Memory B cell (primary cell): ENCODE measurements at regions not wholly inside any gene's neighbourhood (a gene's known extent, or its start where the extent isn't known, plus 50 kb on each side); places are given as distances from the start of the nearest gene placed in this dataset.

ENCODE experiments used
- ATAC-seq: fragments of 150-1000 bp; cut with Tn5 transposase; 2 replicates; pipeline ENCODE4 v1.10.0; 2021; ENCODE audit warnings: low read depth, mild to moderate bottlenecking, moderate library complexity
- DNase-seq, 2 donors: peaks; one replicate each; pipeline ENCODE4 v3.0.0; 2022; ENCODE audit warnings: low spot score in 2 of 2
- H3K27ac Mint-ChIP-seq: one replicate; pipeline ENCODE4 v1.8.0; 2022; ENCODE audit warnings: mild to moderate bottlenecking, moderate library complexity, mixed read lengths
- H3K27me3 Mint-ChIP-seq: one replicate; pipeline ENCODE4 v1.8.0; 2022; ENCODE audit warnings: mixed read lengths
- H3K36me3 Mint-ChIP-seq: one replicate; pipeline ENCODE4 v1.8.0; 2022; ENCODE audit warnings: mild to moderate bottlenecking, mixed read lengths
- H3K4me1 Mint-ChIP-seq: one replicate; pipeline ENCODE4 v1.8.0; 2022; ENCODE audit warnings: mixed read lengths
- H3K4me3 Mint-ChIP-seq: one replicate; pipeline ENCODE4 v1.8.0; 2022; ENCODE audit warnings: mild to moderate bottlenecking, moderate library complexity, mixed read lengths
- H3K9me3 Mint-ChIP-seq: one replicate; pipeline ENCODE4 v1.8.0; 2022; ENCODE audit warnings: mixed read lengths

GRCh38 chr4:153120235-153120634 lies 84.0 kb upstream of the TRIM2 start:
- ATAC-seq (no peak), DNase-seq (no peak)
- no peaks in the 10 kb centered on the region for H3K36me3 Mint-ChIP-seq
- H3K9me3 Mint-ChIP-seq: no peaks in the 10 kb centered on the region
- H3K4me3 Mint-ChIP-seq: no peak overlapping the region
- H3K27ac Mint-ChIP-seq: no peak overlapping the region
- H3K4me1 Mint-ChIP-seq: peaks cover 4% of the 10 kb centered on the region
- no peaks in the 10 kb centered on the region for H3K27me3 Mint-ChIP-seq

DNA sequence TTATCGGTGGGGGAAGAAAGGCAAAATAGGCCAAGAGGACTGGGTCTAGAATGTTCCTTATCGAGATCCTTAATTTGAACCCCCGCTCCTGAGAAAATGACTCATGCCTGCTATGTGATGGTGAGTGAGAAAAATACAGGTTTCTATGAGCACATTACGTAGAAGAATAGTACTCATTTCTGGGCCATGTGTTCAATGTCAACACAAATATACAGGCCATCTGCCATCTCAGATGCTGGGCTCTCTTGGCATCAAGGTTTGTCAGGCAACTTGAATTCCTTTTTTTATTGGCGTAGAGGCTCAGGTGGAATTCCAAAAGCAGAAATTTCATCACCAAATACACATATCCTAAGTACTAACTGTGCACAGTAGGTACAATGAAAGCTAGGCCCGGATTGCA lies 81.4 kb upstream of the TRIM2 start:
- Mint-ChIP-seq H3K27ac (no peak overlapping the region), H3K27me3 (no peaks in the 10 kb centered on the region), H3K36me3 (no peaks in the 10 kb centered on the region), H3K9me3 (no peaks in the 10 kb centered on the region), H3K4me3 (no peak overlapping the region), H3K4me1 (peaks cover 5% of the 10 kb centered on the region)
- DNase-seq (no peak), ATAC-seq (no peak)

GRCh38 chr4:153126137-153126536 lies 78.1 kb upstream of the TRIM2 start:
- H3K27ac Mint-ChIP-seq: no peak overlapping the region
- peaks cover 6% of the 10 kb centered on the region for H3K4me1 Mint-ChIP-seq
- DNase-seq (no peak), ATAC-seq (no peak)
- H3K27me3 Mint-ChIP-seq: no peaks in the 10 kb centered on the region
- no peaks in the 10 kb centered on the region for H3K9me3 Mint-ChIP-seq
- no peak overlapping the region for H3K4me3 Mint-ChIP-seq
- H3K36me3 Mint-ChIP-seq: no peaks in the 10 kb centered on the region

- Mint-ChIP-seq H3K27me3 (no peaks in the 10 kb centered on the region), H3K4me1 (peaks cover 6% of the 10 kb centered on the region), H3K4me3 (no peak overlapping the region), H3K36me3 (no peaks in the 10 kb centered on the region), H3K9me3 (no peaks in the 10 kb centered on the region), H3K27ac (no peak overlapping the region)
- peak; percentile 87 to 92 for DNase-seq
- ATAC-seq: peak; percentile 89
Observed at GRCh38 chr4:153127760-153128494, 76.3 kb upstream of the TRIM2 start.

DNA sequence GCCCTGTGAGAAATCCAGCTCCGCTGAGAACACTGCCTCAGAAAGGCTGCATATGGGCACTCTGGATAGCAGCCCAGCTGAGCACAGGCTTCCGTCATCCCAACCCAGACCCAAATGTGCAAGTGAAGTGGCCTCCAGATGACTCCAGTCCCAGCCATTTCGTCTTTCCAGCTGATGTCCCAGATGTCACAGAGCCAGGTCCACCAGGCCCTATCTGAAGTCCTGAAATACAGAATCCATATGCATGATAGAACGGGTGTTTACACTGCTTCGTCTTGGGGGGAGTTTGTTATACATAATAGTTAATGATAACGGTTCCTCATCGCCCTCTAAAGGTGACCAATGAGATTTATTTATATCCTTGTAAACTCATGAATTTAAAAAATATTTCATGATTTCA lies 72.6 kb upstream of the TRIM2 start:
- Mint-ChIP-seq H3K4me1 (peaks cover 21% of the 10 kb centered on the region), H3K36me3 (no peaks in the 10 kb centered on the region), H3K27me3 (peaks cover 9% of the 10 kb centered on the region), H3K4me3 (no peak overlapping the region), H3K9me3 (no peaks in the 10 kb centered on the region), H3K27ac (no peak overlapping the region)
- DNase-seq (no peak), ATAC-seq (no peak)

- Mint-ChIP-seq H3K27me3 (peaks cover 12% of the 10 kb centered on the region), H3K9me3 (no peaks in the 10 kb centered on the region), H3K4me3 (no peak overlapping the region), H3K4me1 (peaks cover 25% of the 10 kb centered on the region), H3K36me3 (no peaks in the 10 kb centered on the region), H3K27ac (no peak overlapping the region)
- DNase-seq (no peak), ATAC-seq (no peak)
Observed at GRCh38 chr4:153137159-153137558, 67.1 kb upstream of the TRIM2 start.

- no peaks in the 10 kb centered on the region for H3K36me3 Mint-ChIP-seq
- DNase-seq (no peak), ATAC-seq (no peak)
- peaks cover 25% of the 10 kb centered on the region for H3K4me1 Mint-ChIP-seq
- H3K27ac Mint-ChIP-seq: no peak overlapping the region
- no peaks in the 10 kb centered on the region for H3K9me3 Mint-ChIP-seq
- no peak overlapping the region for H3K4me3 Mint-ChIP-seq
- H3K27me3 Mint-ChIP-seq: peaks cover 13% of the 10 kb centered on the region
Observed at GRCh38 chr4:153137677-153138630, 66.3 kb upstream of the TRIM2 start.

- Mint-ChIP-seq H3K27me3 (peaks cover 12% of the 10 kb centered on the region), H3K36me3 (no peaks in the 10 kb centered on the region), H3K27ac (peak overlapping the region; percentile 48), H3K4me3 (no peak overlapping the region), H3K4me1 (peaks cover 22% of the 10 kb centered on the region), H3K9me3 (no peaks in the 10 kb centered on the region)
- DNase-seq (peak in 1 of 2 donors; percentile 49), ATAC-seq (peak; percentile 86)
Observed at GRCh38 chr4:153138736-153139135, 65.5 kb upstream of the TRIM2 start.

- H3K4me3 Mint-ChIP-seq: no peak overlapping the region
- peaks cover 9% of the 10 kb centered on the region for H3K4me1 Mint-ChIP-seq
- DNase-seq (no peak), ATAC-seq (no peak)
- peaks cover 8% of the 10 kb centered on the region for H3K27me3 Mint-ChIP-seq
- H3K9me3 Mint-ChIP-seq: no peaks in the 10 kb centered on the region
- H3K36me3 Mint-ChIP-seq: no peaks in the 10 kb centered on the region
- H3K27ac Mint-ChIP-seq: no peak overlapping the region
Observed at GRCh38 chr4:153140294-153140693, 63.9 kb upstream of the TRIM2 start.

DNA sequence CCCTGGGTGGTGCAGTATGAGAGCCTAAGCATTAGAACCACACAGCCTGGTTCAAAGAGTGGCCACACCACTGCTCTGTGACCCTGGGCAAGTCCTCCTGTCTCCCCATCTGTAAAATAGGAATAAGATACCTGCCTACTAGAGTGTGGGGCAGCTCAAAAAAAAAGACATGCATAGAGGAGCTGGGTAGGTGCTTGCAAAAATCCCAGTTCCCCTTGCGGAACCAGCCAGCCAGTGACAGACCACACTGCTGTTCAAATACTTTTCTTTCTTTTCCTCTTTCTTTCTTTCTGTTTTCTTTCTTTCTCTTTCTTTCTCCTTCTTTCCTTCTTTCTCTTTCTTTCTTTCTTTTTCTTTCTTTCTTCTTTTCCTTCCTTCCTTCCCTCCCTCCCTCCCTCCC lies 63.0 kb upstream of the TRIM2 start:
- H3K27me3 Mint-ChIP-seq: peaks cover 6% of the 10 kb centered on the region
- H3K36me3 Mint-ChIP-seq: no peaks in the 10 kb centered on the region
- peak; percentile 47 for ATAC-seq
- peaks cover 9% of the 10 kb centered on the region for H3K4me1 Mint-ChIP-seq
- no peak overlapping the region for H3K4me3 Mint-ChIP-seq
- H3K9me3 Mint-ChIP-seq: no peaks in the 10 kb centered on the region
- no peak for DNase-seq
- no peak overlapping the region for H3K27ac Mint-ChIP-seq

DNA sequence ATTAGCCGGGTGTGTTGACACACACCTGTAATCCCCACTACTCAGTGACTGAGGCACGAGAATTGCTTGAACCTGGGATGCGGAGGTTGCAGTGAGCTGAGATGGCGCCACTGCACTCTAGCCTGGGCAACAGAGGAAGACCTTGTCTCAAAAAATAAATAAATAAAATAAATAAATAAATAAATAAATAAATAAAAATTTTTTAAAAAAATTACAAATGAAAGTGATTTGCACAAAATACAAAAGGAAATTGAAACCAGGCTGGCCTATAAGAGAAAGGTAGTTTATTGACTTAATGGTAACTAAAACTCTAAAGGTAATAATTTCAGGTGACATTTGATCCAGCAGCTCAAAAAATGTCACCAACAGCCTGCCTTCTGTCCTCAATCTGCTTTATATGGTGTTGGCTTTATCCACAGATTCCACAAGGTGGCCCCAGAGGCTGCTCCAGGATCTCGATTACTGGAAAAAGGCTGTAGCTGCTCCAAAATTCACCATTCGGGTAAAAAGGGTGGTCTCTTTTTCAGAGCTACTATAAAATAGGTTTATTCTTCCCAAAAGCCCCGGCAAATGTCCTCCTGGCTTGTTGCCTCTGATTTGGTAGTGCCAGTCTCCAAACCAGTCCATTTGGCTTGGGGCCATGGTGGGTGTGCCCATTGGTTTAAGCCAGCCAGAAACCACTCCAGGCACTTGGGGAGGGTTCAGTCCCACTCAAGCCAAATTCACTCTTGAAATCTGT lies 61.4 kb upstream of the TRIM2 start:
- peaks cover 9% of the 10 kb centered on the region for H3K4me1 Mint-ChIP-seq
- DNase-seq (peak in 1 of 2 donors; percentile 28), ATAC-seq (no peak)
- H3K9me3 Mint-ChIP-seq: no peaks in the 10 kb centered on the region
- H3K4me3 Mint-ChIP-seq: no peak overlapping the region
- no peaks in the 10 kb centered on the region for H3K36me3 Mint-ChIP-seq
- peaks cover 2% of the 10 kb centered on the region for H3K27me3 Mint-ChIP-seq
- no peak overlapping the region for H3K27ac Mint-ChIP-seq

DNA sequence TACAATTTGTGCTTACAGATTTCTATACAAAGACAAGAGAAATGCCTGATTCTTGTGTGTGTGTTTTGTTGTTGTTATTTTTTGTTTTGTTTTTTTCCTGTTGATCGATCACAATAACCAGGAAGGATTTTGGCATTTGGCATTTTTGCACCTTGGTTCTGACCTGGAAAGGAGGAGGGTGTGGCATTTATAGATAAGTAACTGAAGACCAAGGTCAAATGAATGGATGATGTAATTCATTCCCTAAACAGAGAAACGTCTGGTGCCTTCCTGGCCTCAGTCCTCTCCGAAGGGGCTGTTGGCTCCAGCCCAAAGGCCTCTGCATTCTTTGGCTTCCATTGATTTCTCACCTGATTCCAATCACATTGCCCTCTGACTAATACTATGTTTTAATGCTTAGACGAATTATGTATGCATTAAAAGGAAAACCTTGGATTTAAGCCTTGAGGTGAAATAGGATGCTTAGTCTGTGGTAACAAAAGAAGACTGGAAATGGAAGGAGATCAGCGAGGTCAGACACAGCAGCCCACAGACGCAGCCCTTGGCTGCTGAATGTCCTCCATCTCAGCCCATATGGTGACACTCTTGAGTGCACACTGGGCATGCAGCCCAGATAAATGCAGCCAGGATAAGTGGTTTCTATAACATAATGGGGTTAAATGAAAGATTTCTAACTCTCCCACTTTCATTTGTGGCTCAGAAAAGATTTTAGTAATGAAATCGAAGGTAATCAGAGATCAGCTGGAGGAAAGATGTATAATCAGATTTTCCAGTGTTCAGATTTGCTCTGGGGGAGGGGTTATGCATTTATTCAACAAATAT lies 60.5 kb upstream of the TRIM2 start:
- peaks cover 3% of the 10 kb centered on the region for H3K27me3 Mint-ChIP-seq
- ATAC-seq (no peak), DNase-seq (no peak)
- H3K9me3 Mint-ChIP-seq: no peaks in the 10 kb centered on the region
- H3K4me3 Mint-ChIP-seq: no peak overlapping the region
- H3K27ac Mint-ChIP-seq: no peak overlapping the region
- no peaks in the 10 kb centered on the region for H3K36me3 Mint-ChIP-seq
- peaks cover 8% of the 10 kb centered on the region for H3K4me1 Mint-ChIP-seq

GRCh38 chr4:153146031-153146430 lies 58.2 kb upstream of the TRIM2 start:
- no peaks in the 10 kb centered on the region for H3K36me3 Mint-ChIP-seq
- no peak for DNase-seq
- no peak overlapping the region for H3K4me3 Mint-ChIP-seq
- H3K27ac Mint-ChIP-seq: no peak overlapping the region
- no peaks in the 10 kb centered on the region for H3K9me3 Mint-ChIP-seq
- peaks cover 3% of the 10 kb centered on the region for H3K27me3 Mint-ChIP-seq
- peaks cover 2% of the 10 kb centered on the region for H3K4me1 Mint-ChIP-seq
- ATAC-seq: no peak
